ENCODE measurements at regions not wholly inside any gene's neighbourhood (a gene's known extent, or its start where the extent isn't known, plus 50 kb on each side); places are given as distances from the start of the nearest gene placed in this dataset.

DNA sequence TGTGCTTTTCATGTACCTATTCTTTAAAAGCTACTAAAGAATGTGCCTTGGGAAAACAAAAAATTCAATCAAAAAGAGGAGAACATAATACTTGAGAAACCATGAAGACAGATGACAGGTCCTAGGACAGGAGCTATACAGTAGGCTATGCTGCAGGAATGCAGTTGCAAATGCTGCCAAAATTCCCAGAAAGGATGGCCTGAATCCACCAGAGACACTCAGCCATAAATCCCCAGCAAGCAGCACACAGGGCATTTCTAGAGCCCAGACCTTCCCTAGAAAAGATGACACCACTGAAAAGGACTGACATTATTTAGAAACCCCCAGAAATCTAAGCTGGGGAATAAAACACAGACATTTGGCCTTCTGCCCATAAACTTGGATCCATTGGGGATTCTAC, 237.3 kb downstream of the C7orf25 start:
- no peak for DNase-seq
- Histone ChIP-seq H3K4me3 (no peak overlapping the region), H3K4me1 (ENCODE audit: low read depth) (no peaks in the 10 kb centered on the region), H3K36me3 (ENCODE audit: low read depth) (no peaks in the 10 kb centered on the region), H3K9me3 (no peaks in the 10 kb centered on the region)
- ATAC-seq, result no peak
- TF ChIP-seq, protein P1, sequence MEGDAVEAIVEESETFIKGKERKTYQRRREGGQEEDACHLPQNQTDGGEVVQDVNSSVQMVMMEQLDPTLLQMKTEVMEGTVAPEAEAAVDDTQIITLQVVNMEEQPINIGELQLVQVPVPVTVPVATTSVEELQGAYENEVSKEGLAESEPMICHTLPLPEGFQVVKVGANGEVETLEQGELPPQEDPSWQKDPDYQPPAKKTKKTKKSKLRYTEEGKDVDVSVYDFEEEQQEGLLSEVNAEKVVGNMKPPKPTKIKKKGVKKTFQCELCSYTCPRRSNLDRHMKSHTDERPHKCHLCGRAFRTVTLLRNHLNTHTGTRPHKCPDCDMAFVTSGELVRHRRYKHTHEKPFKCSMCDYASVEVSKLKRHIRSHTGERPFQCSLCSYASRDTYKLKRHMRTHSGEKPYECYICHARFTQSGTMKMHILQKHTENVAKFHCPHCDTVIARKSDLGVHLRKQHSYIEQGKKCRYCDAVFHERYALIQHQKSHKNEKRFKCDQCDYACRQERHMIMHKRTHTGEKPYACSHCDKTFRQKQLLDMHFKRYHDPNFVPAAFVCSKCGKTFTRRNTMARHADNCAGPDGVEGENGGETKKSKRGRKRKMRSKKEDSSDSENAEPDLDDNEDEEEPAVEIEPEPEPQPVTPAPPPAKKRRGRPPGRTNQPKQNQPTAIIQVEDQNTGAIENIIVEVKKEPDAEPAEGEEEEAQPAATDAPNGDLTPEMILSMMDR (IDR thresholded peaks at IDR 0.05), result no peak
- intact Hi-C loops (cut with DNase I, micrococcal nuclease), result no loop called here

DNA sequence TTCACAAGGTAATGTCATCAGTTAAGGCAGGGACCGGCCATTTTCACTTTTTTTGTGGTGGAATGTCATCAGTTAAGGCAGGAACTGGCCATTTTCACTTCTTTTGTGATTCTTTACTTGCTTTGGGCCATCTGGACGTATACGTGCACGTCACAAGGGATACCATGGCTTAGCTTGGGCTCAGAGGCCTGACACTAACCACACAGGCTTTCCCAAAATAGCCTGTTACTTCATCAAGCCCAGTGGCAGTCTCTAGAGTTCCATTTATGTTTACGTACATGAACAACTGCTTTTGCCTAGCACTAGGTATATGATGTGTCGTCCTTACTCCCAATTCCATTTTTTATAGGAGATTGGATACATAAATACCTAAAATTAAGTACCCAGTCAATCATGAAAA, 237.9 kb downstream of the C7orf25 start:
- ATAC-seq, result no peak
- no peaks in the 10 kb centered on the region for H3K4me1 ChIP-seq (ENCODE audit: low read depth)
- TF ChIP-seq, protein P1 (IDR thresholded peaks at IDR 0.05), result no peak

DNA sequence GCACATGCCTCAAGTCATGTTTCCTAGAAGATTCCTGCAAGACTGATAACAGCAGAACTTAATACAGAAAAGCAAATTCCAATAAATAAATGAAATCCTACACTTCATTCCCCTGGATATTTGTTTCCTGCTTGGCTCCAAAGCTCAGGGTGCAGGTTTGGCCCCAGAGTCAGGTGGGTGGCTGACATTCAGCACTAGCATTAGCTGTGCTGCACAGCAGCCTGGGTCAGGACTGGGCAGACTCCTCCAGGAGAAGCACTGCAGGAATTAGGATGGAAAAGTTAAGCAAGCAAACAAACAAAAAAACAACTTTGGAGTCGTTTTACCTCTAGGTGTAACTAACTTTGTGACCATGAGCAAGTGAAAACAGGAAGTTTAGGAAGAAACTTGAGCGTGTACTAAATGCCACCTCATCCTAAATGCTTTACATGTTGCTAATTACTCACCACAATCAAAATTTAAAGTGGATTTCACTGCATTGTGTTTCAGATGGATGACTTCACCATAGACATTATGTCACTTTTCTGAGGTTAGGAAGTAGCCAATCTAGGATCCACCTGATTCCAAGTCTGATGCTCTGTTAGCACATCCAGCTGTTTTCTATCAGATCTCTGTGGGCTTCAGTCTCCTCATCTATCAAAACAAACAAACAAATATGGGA, 239.4 kb downstream of the C7orf25 start:
- Histone ChIP-seq H3K9me3 (no peaks in the 10 kb centered on the region), H3K4me1 (ENCODE audit: low read depth) (no peaks in the 10 kb centered on the region), H3K4me3 (no peak overlapping the region), H3K36me3 (ENCODE audit: low read depth) (no peaks in the 10 kb centered on the region)
- DNase-seq (no peak), ATAC-seq (no peak)
- TF ChIP-seq, protein P1 (IDR thresholded peaks at IDR 0.05), result no peak
- intact Hi-C loops (cut with DNase I, micrococcal nuclease), result no loop called here

More for the DNA sequence above, 237.9 kb downstream of the C7orf25 start:
- Histone ChIP-seq H3K36me3 (ENCODE audit: low read depth) (no peaks in the 10 kb centered on the region), H3K4me3 (no peak overlapping the region), H3K9me3 (no peaks in the 10 kb centered on the region)
- intact Hi-C loops (cut with DNase I, micrococcal nuclease), result no loop called here
- no peak for DNase-seq

DNA sequence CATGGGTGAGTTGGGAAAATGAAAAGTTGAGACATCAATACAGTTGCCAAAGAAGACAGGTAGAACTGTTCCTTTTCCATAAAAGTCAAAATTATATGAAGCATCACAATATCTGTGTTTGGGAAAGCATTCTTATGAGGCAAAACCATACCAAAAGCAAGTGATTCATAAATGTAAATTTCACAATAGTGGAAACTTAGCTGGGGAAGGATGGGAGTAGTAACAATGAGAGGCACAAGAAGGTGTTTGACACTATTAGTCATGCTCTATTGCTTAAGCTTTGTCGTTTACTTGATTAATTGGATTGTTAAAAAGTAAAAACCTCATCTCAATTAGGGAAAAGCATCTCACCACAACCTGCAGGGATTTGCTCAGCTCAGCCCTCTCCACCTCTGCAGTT, 240.2 kb downstream of the C7orf25 start:
- no peak for DNase-seq
- intact Hi-C loops (cut with DNase I, micrococcal nuclease), result no loop called here
- peaks cover 8% of the 10 kb centered on the region for H3K9me3 ChIP-seq
- no peak overlapping the region for H3K4me3 ChIP-seq
- TF ChIP-seq, protein P1 (IDR thresholded peaks at IDR 0.05), result no peak
- no peak for ATAC-seq
- no peaks in the 10 kb centered on the region for H3K36me3 ChIP-seq (ENCODE audit: low read depth)
- H3K4me1 ChIP-seq (ENCODE audit: low read depth), result no peaks in the 10 kb centered on the region

DNA sequence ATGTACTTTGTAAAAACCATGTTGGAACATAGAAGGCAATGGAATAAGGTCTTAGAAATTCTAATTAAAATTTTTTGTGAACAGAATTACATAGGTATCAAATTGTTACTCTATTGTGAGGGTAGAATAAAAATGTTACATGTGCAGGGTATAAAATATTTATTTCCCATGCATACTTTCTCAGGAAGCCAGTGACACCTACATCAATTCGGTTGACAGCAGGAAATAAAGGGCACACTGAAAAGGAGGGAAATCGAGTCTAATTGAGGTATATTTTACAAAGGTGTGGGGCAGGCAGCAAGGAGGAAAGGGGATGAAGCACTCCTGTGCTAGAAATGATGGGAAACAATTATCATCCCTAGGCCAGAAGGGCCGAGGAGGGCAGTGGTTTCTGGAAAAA, 244.9 kb downstream of the C7orf25 start:
- H3K9me3 ChIP-seq, result peaks cover 13% of the 10 kb centered on the region
- intact Hi-C loops (cut with DNase I, micrococcal nuclease), result no loop called here
- no peak overlapping the region for H3K4me3 ChIP-seq
- DNase-seq, result no peak
- no peak for ATAC-seq
- no peaks in the 10 kb centered on the region for H3K36me3 ChIP-seq (ENCODE audit: low read depth)
- H3K4me1 ChIP-seq (ENCODE audit: low read depth), result no peaks in the 10 kb centered on the region
- TF ChIP-seq, protein P1 (IDR thresholded peaks at IDR 0.05), result no peak

DNA sequence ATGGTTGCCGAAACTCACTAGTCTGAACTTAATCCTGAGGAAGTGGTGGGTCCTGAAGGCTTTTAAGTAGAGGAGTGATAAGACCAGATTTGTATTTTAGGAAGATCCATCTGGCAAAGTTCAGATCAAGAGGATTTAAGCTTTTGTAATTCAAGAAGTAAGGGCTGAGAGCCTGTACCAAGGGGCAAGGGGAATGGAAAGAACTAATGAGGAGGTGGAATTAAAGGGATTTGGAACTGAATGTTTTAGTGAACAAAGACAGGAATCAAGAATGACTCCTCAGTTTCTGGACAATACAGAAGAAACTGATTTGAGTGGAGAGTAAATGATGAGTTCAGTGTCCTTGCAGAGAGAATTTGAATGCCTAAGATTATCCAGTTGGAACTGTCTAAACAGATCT, 249.0 kb downstream of the C7orf25 start:
- Histone ChIP-seq H3K9me3 (peaks cover 13% of the 10 kb centered on the region), H3K4me1 (ENCODE audit: low read depth) (no peaks in the 10 kb centered on the region), H3K36me3 (ENCODE audit: low read depth) (no peaks in the 10 kb centered on the region), H3K4me3 (no peak overlapping the region)
- TF ChIP-seq, protein P1 (IDR thresholded peaks at IDR 0.05), result no peak
- ATAC-seq (no peak), DNase-seq (no peak)
- intact Hi-C loops (cut with DNase I, micrococcal nuclease), result no loop called here

Measured in mucosa of descending colon (tissue), 3 donors.